ENCODE measurements at regions not wholly inside any gene's neighbourhood (a gene's known extent, or its start where the extent isn't known, plus 50 kb on each side); places are given as distances from the start of the nearest gene placed in this dataset.

GRCh38 chr11:16612566-16613261 lies 125.7 kb upstream of the C11orf58 start:
- H3K27me3 ChIP-seq (ENCODE audit: insufficient read depth, low read length) = peaks cover 51% of the 10 kb centered on the region
- H4K20me1 ChIP-seq (ENCODE audit: insufficient read depth) = no peaks in the 10 kb centered on the region
- DNase-seq (ENCODE audit: low read depth, low spot score) (no peak), ATAC-seq (peak; percentile 12; the same call in 1 of the 2 replicates)
- H3K9me3 ChIP-seq (ENCODE audit: control insufficient read depth in 1 of 2, insufficient read depth in 1 of 2, low read depth in 1 of 2, low read length in 2 of 2) = no peaks in the 10 kb centered on the region
- no peak overlapping the region for H3K27ac ChIP-seq (ENCODE audit: low read depth, low read length)
- no peaks in the 10 kb centered on the region for H3K79me2 ChIP-seq (ENCODE audit: insufficient read depth, low read length)
- no peak overlapping the region for H3K9ac ChIP-seq (ENCODE audit: low read length)
- TF ChIP-seq FOSL1 (IDR thresholded peaks at IDR 0.05; ENCODE audit: low read depth) (no peak), EGR1 (IDR thresholded peaks at IDR 0.05; ENCODE audit: low read depth) (no peak), TCF7L2 (IDR thresholded peaks at IDR 0.05; ENCODE audit: borderline replicate concordance, extremely low read depth, insufficient read depth, insufficient read length) (no peak), SP1 (IDR thresholded peaks at IDR 0.05; ENCODE audit: low read depth) (no peak), RAD21 (IDR thresholded peaks at IDR 0.05; ENCODE audit: low read depth) (no peak), EZH2phosphoT487 (IDR thresholded peaks at IDR 0.05; ENCODE audit: borderline replicate concordance) (no peak), YY1 (IDR thresholded peaks at IDR 0.05; ENCODE audit: extremely low read depth, insufficient replicate concordance, low read depth, low read length) (no peak), CTCF (IDR thresholded peaks at IDR 0.05 in 2 of 3, conservative IDR thresholded peaks at IDR 0.05 in 1 of 3; ENCODE audit: borderline replicate concordance in 1 of 3, insufficient read depth in 1 of 3, low read depth in 2 of 3, low read length in 2 of 3) (no peak), JUND (IDR thresholded peaks at IDR 0.05) (no peak), POLR2A (IDR thresholded peaks at IDR 0.05; ENCODE audit: borderline replicate concordance, extremely low read depth, insufficient read depth, insufficient read length) (no peak), ZNF274 (IDR thresholded peaks at IDR 0.05; ENCODE audit: low read depth, low read length) (no peak), ATF3 (IDR thresholded peaks at IDR 0.05) (no peak), CBX3 (IDR thresholded peaks at IDR 0.05; ENCODE audit: low read depth) (no peak), SIN3A (IDR thresholded peaks at IDR 0.05; ENCODE audit: low read depth) (no peak), POLR2AphosphoS5 (IDR thresholded peaks at IDR 0.05; ENCODE audit: low read depth, low read length) (no peak), SRF (IDR thresholded peaks at IDR 0.05; ENCODE audit: low read depth) (no peak)
- TF ChIP-seq, protein P1, sequence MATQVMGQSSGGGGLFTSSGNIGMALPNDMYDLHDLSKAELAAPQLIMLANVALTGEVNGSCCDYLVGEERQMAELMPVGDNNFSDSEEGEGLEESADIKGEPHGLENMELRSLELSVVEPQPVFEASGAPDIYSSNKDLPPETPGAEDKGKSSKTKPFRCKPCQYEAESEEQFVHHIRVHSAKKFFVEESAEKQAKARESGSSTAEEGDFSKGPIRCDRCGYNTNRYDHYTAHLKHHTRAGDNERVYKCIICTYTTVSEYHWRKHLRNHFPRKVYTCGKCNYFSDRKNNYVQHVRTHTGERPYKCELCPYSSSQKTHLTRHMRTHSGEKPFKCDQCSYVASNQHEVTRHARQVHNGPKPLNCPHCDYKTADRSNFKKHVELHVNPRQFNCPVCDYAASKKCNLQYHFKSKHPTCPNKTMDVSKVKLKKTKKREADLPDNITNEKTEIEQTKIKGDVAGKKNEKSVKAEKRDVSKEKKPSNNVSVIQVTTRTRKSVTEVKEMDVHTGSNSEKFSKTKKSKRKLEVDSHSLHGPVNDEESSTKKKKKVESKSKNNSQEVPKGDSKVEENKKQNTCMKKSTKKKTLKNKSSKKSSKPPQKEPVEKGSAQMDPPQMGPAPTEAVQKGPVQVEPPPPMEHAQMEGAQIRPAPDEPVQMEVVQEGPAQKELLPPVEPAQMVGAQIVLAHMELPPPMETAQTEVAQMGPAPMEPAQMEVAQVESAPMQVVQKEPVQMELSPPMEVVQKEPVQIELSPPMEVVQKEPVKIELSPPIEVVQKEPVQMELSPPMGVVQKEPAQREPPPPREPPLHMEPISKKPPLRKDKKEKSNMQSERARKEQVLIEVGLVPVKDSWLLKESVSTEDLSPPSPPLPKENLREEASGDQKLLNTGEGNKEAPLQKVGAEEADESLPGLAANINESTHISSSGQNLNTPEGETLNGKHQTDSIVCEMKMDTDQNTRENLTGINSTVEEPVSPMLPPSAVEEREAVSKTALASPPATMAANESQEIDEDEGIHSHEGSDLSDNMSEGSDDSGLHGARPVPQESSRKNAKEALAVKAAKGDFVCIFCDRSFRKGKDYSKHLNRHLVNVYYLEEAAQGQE (IDR thresholded peaks at IDR 0.05; ENCODE audit: low read depth) = no peak
- TF ChIP-seq, protein P2, sequence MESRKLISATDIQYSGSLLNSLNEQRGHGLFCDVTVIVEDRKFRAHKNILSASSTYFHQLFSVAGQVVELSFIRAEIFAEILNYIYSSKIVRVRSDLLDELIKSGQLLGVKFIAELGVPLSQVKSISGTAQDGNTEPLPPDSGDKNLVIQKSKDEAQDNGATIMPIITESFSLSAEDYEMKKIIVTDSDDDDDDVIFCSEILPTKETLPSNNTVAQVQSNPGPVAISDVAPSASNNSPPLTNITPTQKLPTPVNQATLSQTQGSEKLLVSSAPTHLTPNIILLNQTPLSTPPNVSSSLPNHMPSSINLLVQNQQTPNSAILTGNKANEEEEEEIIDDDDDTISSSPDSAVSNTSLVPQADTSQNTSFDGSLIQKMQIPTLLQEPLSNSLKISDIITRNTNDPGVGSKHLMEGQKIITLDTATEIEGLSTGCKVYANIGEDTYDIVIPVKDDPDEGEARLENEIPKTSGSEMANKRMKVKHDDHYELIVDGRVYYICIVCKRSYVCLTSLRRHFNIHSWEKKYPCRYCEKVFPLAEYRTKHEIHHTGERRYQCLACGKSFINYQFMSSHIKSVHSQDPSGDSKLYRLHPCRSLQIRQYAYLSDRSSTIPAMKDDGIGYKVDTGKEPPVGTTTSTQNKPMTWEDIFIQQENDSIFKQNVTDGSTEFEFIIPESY (IDR thresholded peaks at IDR 0.05; ENCODE audit: extremely low read depth, insufficient replicate concordance, low read length) = no peak
- TF ChIP-seq, protein P3, sequence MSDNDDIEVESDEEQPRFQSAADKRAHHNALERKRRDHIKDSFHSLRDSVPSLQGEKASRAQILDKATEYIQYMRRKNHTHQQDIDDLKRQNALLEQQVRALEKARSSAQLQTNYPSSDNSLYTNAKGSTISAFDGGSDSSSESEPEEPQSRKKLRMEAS (IDR thresholded peaks at IDR 0.05) = no peak
- intact Hi-C loops (cut with micrococcal nuclease) = loop anchor here (1.0 to 10.0 kb wide), 7 partner anchors 671 to 1284 kb away; no protein-coding TSS in a partner anchor
- H3K4me3 ChIP-seq (replicated peaks in 1 of 2; ENCODE audit: low read depth in 1 of 2, low read length in 2 of 2) = 0 out of 4 replicates have a peak overlapping the region, but pooled peaks of 1 of the 2 experiments have one; percentile 45
- no peaks in the 10 kb centered on the region for H3K9me2 ChIP-seq (ENCODE audit: insufficient read depth)
- no TSS peak for BruUV-seq (replicated peaks)
- peaks cover 3 to 16% of the 10 kb centered on the region in 2 experiments; a peak in 3 of 4 replicates for H3K4me1 ChIP-seq (ENCODE audit: control insufficient read depth in 1 of 2, insufficient read depth in 2 of 2, low read length in 2 of 2)
- H3K36me3 ChIP-seq (ENCODE audit: control insufficient read depth in 1 of 2, insufficient read depth in 2 of 2, low read length in 2 of 2) = no peaks in the 10 kb centered on the region
- H3K4me2 ChIP-seq (ENCODE audit: low read length) = peak overlapping the region; percentile 76
- no peak overlapping the region for H2AFZ ChIP-seq (ENCODE audit: low read depth, low read length, poor library complexity, severe bottlenecking)
- ChIA-PET CTCF (interaction anchor here (0.9 to 2.5 kb wide), 5 partner anchors 20 to 1285 kb away, joined by 3 to 14 read pairs (median 4); no protein-coding TSS in a partner anchor), RAD21 (ENCODE audit: low non-redundant PET in 1 of 2, low total read pairs in 2 of 2, uncharacterized antibody in 2 of 2, unreplicated experiment in 2 of 2) (no interaction called here), POLR2A (no interaction called here)

All from HCT116 (cell line).